Epithelial cell of esophagus (primary cell): ENCODE measurements at regions not wholly inside any gene's neighbourhood (a gene's known extent, or its start where the extent isn't known, plus 50 kb on each side); places are given as distances from the start of the nearest gene placed in this dataset.
A peak's percentile ranks its signal among the peaks of the same experiment; 100 is the strongest.
"Not testable (repeated sequence)": the region's sequence is repeated elsewhere in the genome, so short reads cannot be mapped to it uniquely, and the experiment has no call there.

ENCODE experiments used
- DNase-seq: peaks from one replicate; pipeline ENCODE4 v3.0.0; 2010; ENCODE audit warnings: low read depth
- H3K4me3 ChIP-seq: 2 replicates; pipeline ENCODE4 v1.5.1; 2011; ENCODE audit warnings: mild to moderate bottlenecking, low read length, control low read depth
- TF ChIP-seq, protein P1 (sequence below): IDR thresholded peaks from 2 replicates; pipeline ENCODE4 v1.5.1; 2011; ENCODE audit warnings: low read depth, mild to moderate bottlenecking, low read length, control low read depth, inconsistent platforms; ENCODE audit not compliant: insufficient read depth; ENCODE audit errors: missing control alignments

DNA sequence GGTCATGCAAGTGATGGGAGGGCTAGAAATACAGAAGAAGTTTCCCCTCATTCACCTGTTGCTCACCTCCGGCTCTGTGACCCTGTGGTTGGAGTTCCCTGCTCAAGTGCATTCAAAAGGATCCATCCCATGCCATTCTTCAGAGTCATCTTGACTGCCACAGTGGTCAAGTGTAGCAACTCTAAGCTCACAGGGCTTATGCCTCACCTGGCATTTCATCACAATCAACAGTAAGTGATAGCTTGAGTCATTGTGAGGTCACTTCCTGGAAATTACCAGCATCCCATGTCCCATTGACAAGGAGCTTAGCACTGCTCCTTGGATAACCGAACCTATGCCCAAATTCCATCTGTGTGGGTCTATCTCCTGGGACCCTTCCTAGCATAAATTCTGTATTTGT is 55.6 kb downstream of the OR4C45 start:
- no peak overlapping the region for H3K4me3 ChIP-seq
- TF ChIP-seq, protein P1, sequence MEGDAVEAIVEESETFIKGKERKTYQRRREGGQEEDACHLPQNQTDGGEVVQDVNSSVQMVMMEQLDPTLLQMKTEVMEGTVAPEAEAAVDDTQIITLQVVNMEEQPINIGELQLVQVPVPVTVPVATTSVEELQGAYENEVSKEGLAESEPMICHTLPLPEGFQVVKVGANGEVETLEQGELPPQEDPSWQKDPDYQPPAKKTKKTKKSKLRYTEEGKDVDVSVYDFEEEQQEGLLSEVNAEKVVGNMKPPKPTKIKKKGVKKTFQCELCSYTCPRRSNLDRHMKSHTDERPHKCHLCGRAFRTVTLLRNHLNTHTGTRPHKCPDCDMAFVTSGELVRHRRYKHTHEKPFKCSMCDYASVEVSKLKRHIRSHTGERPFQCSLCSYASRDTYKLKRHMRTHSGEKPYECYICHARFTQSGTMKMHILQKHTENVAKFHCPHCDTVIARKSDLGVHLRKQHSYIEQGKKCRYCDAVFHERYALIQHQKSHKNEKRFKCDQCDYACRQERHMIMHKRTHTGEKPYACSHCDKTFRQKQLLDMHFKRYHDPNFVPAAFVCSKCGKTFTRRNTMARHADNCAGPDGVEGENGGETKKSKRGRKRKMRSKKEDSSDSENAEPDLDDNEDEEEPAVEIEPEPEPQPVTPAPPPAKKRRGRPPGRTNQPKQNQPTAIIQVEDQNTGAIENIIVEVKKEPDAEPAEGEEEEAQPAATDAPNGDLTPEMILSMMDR, result no peak
- DNase-seq, result peak; percentile 55

- no peak overlapping the region for H3K4me3 ChIP-seq
- TF ChIP-seq, protein P1, result no peak
- DNase-seq, result peak; percentile 23
Measured at GRCh38 chr11:50098186-50098725, 65.6 kb downstream of the OR4C45 start.

DNA sequence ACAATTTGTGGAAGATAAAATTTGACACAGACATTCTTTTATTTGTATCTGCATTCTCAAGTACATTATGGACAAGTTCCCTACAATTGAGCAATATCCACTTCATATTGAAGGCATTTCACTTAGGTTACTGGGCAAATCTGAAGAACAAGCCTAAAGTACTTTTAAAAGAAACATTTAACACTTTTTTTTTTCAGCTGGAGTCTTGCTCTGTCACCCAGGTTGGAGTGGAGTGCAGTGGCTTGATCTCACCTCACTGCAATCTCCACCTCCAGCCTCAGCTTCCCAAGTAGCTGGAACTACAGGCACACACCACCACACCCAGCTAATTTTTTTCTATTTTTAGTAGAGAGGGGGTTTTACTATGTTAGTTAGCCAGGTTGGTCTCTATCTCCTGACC is 70.2 kb downstream of the OR4C45 start:
- no peak for DNase-seq
- TF ChIP-seq, protein P1, result no peak
- H3K4me3 ChIP-seq, result no peak overlapping the region

DNA sequence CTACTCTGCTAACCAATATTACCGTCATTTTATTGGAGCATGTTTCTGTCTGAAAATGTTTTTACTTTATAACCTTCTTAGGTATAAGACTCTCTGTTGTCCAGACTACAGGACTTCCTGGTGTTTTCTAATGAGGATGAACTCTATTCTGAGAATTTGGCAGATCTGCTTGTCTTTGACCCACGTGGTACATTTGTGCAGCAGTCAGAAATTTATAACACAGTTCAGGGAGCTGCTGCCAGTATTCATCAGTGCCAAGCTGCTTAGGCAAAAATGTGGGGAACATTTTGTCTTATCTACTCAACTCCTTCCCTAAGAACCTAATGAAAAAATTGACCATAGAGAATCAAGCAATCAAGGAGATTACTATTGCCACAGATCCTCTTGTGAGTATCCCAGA is 108.0 kb downstream of the OR4C45 start:
- not testable (repeated sequence) for DNase-seq, H3K4me3 ChIP-seq

GRCh38 chr11:50146308-50146707 is 113.6 kb downstream of the OR4C45 start:
- DNase-seq, result peak; percentile 56
- not testable (repeated sequence) for H3K4me3 ChIP-seq

GRCh38 chr11:50147946-50148345 is 115.3 kb downstream of the OR4C45 start:
- DNase-seq, H3K4me3 ChIP-seq: not testable (repeated sequence)

- TF ChIP-seq, protein P1, result no peak
- H3K4me3 ChIP-seq, result no peak overlapping the region
- no peak for DNase-seq
Measured at GRCh38 chr11:50155508-50155907, 122.8 kb downstream of the OR4C45 start.

DNA sequence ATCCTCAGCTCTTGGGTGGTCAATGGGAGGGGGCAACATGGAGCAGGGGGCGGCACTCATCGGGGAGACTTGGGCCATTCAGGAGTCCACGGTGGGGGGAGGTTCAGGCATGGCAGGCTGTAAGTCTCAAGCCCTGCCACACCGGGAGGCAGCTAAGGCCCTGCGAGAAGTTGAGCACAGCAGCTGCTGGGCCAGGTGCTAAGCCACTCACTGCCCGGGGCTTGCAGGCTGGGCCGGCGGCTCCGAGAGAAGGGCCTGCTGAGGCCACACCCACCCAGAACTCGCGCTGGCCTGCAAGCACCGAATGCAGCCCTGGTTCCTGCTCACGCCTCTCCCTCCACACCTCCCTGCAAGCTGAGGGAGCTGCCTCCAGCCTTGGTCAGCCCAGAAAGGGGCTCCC is 131.4 kb downstream of the OR4C45 start:
- TF ChIP-seq, protein P1, result no peak
- DNase-seq, result no peak
- H3K4me3 ChIP-seq, result no peak overlapping the region

- H3K4me3 ChIP-seq, result no peak overlapping the region
- TF ChIP-seq, protein P1, result no peak
- no peak for DNase-seq
Measured at GRCh38 chr11:50169634-50170033, 137.0 kb downstream of the OR4C45 start.
